ENCODE measurements at regions not wholly inside any gene's neighbourhood (a gene's known extent, or its start where the extent isn't known, plus 50 kb on each side); places are given as distances from the start of the nearest gene placed in this dataset.

DNA sequence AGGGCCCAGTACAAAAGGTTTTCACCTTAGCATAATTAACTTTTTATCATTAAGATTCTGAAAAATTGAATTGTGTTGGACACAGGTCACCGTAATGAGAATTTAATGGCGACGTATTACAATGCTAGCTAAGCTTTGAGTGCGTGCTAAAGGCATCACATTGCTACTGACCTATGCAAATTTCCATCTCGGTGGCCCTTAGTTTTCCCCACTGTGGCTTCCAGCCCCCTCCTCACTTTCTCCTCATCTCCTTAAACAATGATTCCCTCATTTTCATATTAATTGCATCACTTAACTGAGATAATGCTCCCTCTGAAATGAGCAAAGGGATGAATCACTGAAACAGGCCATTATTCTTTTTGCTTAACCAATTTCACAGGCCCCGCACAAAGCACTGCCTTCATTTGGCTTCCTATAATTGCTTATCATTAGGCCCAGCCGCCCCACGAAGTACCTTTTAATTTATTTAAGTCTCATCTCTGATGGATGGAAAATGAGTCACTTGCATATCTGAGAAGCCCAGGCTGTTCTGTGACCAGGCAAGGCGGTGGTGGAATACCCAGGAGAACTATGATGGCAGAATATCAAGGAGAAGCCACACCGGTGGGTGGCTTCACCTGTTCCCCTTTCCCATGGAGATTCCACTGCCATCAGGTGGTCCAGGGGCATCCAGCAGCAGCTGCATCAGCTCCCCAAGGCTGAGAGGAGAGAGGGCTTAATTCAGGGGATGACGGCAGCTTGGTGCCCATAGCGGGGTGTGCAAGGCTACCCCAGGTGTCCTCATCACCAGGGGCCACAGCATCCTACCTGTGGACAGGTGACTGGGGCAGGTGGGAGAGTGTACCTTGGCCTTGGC lies 223.8 kb upstream of the BOD1L1 start:
- no peak for DNase-seq (ENCODE audit: low read depth)

DNA sequence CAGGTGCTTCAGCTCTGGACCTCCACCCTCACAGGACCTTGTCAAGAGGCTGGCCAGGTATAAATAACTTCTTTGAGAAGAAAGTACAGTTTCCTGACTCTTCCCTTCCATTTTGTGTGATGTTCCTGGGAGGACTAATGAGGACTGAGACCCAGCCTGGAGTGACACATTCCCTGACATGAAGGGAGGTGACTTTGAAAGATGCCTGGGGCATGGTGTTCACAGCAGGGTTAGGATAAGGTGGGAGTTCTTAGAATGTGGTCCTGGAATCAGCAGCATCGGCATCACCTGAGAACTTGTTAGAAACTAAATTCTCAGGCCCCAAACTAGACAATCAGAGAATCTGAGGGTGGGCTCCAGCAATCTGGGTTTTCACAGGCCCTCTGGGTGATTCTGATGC lies 224.9 kb upstream of the BOD1L1 start:
- no peak for DNase-seq (ENCODE audit: low read depth)

DNA sequence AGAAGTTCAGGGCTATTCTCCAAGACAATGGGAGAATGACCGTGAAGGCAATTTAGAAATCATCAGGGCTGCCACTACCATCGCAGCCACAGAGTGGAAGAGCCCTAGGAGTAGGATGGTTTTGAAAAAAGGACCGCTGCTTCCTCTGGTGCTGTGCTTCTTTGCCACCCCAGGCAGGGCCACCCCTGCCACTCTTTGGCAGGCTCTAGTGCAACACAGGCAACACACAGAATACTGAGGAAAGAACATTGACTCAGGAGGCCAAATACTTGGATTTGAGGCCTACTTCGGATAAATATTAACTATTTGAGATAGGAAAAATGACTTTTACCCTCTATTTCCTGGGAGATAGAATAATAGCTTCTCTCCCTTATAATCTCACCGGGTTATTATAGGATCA lies 228.9 kb upstream of the BOD1L1 start:
- DNase-seq (ENCODE audit: low read depth), result no peak

DNA sequence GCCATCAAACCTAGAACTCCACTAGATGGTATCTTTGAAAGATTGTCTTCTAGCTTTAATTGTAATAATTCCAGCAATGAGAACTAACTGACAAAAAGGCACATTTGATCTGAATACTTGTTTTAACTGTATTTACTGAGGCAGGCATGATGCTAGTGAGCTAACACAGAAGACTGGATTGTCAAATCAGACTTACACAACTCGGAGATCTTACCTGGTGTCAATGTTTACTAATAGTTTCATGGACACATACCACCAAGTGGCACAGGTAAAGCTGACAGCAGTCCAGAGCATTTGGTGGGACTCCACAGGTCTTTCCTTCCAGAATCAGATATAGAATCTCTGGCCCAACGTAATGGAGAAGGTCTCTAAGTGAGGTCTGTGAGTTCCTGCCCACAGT lies 229.9 kb upstream of the BOD1L1 start:
- no peak for DNase-seq (ENCODE audit: low read depth)

DNA sequence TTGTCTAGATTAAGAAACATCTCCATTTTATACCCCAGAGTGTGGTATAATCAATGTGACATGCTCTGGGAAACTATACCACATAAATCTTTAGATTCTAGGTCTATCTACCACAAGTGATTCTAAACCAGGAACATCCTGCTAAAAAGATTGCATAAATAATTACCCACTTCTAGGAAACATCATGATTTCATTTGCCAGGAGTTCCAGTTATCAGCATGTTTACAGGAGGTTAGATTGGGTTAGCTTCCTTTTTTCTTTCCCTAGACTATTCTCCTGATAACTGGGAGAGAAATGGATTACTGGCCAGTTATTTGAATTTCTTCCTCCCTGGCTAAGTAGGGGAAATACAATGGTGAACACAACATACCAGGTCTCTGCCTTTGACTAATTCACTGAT lies 230.3 kb upstream of the BOD1L1 start:
- no peak for DNase-seq (ENCODE audit: low read depth)

DNA sequence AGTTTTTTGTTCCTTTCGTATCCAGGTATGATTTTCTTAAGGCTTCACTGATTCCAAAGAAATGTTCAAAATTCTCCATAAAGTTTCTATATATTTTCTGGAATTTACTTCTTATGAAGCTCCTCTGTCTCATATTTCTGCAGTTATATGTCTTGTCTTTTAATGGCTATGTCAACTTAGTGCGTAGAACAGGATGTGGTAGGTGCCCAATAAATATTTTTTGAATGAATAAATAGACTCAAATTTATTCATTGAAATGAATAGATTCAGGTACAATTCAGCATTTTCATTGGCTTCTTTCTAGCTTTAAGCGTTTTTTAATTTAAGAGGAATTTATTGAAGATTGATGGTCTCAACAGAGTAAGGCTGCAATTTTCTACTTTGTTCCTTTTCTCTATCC lies 231.9 kb upstream of the BOD1L1 start:
- no peak for DNase-seq (ENCODE audit: low read depth)

DNA sequence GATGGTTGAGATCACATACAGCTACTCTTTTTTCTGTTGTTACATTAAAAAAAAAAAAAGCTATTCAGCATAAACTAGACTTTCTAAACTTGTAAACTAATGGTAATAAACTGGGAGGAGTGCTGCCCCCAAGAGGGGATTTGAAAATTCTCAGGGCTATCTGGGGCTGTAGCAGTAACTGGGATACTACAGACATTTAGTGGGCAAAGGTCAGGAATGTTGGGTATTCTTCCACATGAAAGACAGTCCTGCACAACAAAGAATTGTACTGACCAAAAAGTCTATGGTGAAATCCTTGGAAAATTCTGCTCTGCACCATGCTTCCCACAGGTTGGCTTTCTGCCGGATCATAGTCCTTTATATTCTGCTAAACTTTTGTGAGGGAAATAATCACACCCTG lies 232.6 kb upstream of the BOD1L1 start:
- DNase-seq (ENCODE audit: low read depth), result no peak

DNA sequence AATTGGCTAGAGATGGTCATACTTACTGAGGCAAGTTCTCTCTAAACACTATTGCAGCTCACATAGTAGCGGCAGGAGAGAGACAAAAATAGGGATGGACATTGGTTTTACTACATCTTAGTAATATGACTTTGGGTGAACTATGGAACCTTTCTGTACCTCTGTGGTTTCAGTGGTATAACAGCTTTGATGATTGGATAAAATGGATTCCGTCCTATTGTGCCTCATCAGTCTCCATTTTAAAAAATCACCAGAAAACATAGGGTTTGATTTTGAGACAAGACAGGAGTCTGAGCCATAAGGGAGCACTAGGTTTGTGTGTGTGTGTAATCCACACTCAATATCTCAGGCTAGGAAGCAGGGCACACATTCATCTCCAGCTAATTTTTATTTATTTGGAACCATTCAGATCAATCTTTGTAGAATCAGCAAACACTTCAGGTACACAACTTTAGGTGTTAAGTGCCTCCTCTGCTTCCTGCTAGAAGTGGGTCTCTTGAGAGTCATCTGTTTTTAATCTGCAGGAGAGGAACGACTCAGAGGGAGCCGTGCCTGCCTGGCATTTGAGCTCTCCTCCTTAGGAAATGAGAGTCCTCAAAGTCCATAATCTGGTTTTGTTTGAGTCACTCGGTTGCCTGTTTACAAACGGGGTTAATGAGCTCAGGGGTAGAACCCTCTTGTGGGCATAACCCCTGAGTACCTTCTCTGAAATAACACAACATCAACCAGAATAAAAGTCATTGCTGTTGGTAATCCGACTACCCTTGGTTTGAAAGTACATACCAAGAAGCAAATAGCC lies 238.5 kb upstream of the BOD1L1 start:
- no peak for DNase-seq (ENCODE audit: low read depth)

DNA sequence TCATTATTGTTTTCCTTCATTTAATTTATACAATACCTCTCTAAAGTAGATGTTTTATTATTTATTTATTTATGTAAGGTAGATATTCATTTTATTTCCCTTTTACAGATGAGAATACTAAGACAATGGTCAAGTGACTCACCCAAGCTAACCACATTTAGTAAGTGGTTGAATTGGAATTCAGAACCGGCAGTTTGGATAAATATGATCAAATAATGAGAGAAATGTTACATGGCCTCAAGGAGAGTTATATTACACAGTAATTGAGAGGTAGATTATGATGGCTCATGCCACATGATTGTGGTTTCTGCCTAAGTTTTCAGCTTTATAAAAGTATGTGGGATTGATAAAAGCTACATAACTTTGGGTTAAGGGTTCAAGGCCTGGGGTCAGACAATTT lies 239.4 kb upstream of the BOD1L1 start:
- DNase-seq (ENCODE audit: low read depth), result no peak

DNA sequence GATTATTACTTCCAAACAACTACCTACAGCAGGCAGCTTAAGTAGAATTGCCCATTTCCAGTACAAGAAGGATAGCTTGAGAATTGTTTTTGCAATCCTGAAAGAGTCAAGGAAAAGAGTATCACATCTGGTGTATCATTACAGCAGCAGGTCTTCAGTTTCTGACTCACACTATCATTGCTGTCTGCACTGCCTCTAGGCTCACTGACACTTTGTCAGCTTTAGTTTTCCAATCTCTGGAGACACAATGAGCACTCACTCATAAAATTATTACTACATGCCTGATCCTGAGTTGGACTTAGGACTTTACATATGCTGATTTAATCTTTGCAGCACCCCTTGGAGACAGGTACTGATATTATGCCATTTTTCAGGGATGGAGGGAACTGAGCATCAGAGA lies 244.6 kb upstream of the BOD1L1 start:
- DNase-seq (ENCODE audit: low read depth), result no peak

DNA sequence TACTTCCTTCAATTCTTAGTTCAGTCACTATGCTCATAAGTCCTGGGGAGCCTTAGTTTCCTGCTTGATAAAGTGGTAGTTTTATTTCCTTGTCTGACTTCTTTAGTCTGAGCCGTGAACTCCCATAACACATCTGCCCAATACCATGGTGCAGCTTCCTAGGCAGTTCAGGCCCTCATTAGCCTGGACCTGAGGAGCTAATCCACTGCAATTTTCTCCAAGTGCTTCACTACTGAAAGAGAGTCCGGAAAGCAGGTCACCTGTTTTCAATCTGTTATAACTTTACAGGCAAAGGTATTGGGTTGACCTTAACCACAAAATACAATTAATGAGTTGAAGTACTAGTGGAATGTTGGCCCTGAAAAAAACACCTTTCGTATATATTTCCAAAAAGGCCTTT lies 245.4 kb upstream of the BOD1L1 start:
- no peak for DNase-seq (ENCODE audit: low read depth)

DNA sequence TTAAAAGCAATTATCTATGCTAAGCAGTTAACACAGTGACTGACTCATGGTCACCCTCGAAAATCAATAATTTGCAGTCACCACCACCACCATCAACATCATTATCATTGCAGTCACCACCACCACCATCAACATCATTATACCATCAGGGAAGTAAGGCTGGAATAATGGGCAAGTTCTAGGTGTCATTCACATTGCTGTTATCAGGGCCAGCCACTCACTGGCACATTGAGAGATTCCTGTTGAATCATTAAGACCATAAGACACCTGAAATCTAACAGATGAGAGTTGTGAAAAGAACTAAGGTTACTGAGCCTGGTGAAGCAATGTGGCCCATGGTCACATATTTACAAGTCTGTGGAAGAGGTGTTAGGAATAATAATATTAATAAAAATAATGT lies 247.7 kb upstream of the BOD1L1 start:
- no peak for DNase-seq (ENCODE audit: low read depth)

DNA sequence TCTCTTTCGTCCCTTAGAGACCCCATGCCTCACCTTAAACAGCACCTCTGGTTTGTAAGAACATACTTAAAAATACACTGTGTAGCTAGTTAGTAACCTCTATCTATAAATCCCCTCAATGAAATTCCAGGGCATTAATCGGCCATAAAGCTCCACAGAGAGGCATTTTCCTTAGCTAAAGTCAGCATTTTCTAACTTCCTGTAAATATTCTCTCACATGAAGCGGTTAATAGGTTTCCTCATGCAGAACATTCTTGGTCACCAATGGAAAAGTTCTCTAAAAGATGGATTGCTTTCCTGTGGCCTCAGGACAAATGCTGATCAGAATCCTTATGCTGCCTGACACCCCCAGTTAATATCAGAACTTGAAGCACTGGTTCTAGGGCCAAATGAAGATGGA lies 248.6 kb upstream of the BOD1L1 start:
- DNase-seq (ENCODE audit: low read depth), result no peak

DNA sequence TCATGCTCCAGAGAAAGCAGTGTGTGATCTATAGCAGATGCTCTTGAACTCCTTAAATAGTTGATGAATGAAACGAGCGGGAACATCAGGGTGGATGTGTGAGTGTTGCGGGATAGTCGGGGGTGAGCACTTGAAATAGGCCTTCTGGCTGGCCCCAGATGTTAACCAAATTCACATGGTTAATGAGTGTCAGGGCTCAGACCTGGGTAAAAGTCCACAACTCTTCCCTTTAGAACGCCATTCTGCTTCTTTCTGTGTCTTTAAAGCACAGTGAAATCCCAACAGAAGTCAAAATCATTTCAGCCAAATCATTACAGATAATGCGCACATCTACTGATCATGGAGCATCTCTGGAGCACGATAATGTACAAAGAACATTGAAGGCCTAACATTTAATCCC lies 249.4 kb upstream of the BOD1L1 start:
- DNase-seq (ENCODE audit: low read depth), result no peak

DNA sequence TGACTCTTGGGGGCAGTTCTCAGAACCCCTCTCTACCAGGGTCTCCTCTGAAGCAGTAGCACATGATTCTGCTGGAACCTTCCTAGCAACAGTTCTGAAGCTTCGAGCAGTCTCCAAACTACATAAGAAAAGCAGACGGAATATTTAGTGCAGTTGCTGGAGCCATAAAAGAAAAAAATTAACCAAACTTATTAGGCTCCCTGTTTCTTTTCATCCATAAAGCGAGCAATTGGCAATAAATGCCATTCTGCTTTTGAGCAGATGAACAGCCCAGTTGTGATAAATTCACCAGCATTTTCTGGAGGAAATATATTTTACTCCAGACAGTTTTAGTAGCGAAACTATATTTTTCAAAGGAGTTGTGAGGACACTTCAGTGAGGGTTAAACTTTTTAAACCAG lies 250.1 kb upstream of the BOD1L1 start:
- DNase-seq (ENCODE audit: low read depth), result no peak

DNA sequence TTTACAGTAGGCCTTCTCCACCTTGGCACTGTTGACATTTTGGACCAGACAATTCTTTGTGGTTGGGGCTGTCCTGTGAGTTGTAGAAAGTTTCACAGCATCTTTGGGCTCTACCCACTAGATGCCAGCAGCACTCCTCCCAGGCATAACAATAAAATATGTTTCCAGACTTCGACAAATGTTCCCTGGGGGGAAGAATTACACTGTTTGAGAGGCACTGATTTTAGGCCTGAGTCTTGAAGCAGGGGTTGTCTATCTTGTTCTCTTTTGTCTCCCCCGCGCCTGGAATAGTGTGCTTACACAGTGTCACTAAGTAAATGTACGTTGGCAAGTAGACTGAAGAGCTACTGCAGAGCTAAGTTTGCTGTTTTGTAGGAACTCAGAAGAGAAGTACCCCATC lies 254.4 kb upstream of the BOD1L1 start:
- DNase-seq (ENCODE audit: low read depth), result no peak

DNA sequence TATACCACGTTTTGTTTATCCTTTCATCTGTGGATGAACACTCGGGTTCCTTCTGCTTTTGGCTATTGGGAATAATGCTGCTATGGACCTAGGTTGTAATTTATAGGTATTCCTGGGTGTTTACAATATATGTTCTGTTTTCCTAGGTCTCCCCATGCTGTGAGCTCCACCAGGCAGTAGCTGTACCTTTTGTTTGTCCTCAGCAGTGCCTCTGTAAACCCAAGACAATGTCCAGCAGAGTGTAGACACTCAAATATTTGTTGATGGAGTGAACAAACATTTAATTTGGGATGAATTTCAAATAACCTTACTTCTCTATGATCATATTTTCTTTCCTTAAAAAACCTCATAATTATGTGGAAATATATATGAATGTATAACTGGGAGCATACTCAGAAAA lies 259.5 kb upstream of the BOD1L1 start:
- no peak for DNase-seq (ENCODE audit: low read depth)

DNA sequence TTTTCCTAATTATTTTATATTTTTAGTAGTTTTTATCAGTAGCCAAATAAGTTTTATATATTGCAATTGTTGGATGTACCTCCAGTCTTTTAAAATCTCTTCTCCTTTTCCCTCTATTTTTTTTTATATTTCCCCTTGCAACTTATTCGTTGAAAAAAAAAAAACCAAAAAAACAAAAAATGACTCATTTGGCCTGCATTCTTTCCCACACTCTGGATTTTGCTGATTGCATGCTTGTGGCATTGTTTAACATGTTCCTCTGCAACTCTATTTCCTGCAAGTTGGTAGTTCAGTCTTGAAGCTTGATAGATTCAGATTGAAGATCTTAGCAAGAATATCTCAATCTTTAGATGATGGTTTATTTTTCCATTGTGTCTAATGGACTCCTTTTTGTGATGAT lies 260.6 kb upstream of the BOD1L1 start:
- no peak for DNase-seq (ENCODE audit: low read depth)

DNA sequence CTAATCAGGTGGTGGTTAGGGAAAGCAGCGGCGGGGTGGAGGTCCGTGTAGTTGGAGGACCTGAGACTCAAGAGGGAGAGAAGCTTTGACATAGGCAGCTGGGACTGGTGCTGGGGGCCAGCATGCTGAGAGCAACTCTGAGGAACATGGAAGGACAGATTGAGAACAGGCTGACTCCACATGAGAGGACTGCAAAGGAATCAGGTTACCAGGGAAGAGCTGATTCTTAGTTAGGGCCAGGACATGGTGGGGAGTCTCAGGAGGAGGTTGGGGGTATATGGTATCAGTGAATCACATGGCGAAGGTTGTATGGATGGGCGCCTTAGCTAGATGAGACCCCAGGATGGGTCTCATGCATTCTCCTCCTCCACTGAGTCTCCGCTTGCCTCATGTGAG lies 264.0 kb upstream of the BOD1L1 start:
- DNase-seq (ENCODE audit: low read depth), result no peak

DNA sequence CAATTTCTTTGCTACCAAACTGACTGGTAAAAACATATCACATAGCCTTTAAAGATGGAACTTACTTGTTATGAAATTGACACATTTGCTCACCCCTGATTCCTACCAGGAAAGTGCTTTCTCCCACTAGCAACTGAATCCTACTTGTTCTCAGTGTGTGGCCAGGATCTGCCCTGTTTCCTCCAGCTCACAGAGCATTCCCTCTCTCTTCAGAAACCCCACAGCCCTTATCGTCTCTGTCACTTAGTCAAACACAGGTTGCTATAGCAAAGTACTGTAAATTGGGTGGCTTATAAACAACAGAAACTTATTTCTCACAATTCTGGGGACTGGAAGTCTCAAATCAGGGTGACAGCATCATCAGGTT lies 265.2 kb upstream of the BOD1L1 start:
- no peak for DNase-seq (ENCODE audit: low read depth)

DNA sequence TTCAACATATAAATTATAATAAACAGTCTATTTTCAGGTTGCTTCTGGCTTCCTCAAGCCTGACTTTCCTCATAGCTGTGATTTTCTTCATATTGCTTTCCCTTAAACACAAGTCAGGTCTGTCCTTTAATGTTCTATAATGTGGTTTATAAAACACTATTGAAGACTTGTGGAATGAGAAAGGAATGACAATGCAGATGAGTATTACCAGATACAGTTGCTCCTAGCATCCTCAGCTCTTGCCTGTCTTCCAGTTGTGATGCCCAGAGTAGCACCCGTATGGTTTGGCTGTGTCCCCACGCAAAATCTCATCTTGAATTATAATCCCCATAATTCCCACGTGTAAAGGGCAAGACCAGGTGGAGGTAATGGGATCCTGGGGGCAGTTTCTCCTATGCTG lies 265.7 kb upstream of the BOD1L1 start:
- no peak for DNase-seq (ENCODE audit: low read depth)

DNA sequence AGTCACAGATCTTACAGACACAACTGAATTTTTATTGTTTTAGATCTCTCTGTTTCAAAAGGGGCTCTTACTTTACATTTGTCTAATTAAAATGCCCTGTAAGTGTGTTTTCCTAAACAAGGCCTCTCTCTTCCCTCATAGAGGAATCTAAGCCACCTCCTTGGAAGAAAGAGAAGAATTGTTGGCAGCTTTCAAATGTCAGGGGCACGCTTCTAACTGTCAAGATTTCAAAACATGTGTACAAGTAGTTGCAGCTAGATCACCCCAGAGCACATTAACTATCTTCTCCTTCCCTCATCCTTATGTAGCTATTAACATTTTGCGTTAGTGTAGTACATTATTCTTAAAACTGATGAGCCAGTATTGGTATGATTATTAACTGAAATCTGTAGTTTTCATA lies 266.5 kb upstream of the BOD1L1 start:
- DNase-seq (ENCODE audit: low read depth), result no peak

DNA sequence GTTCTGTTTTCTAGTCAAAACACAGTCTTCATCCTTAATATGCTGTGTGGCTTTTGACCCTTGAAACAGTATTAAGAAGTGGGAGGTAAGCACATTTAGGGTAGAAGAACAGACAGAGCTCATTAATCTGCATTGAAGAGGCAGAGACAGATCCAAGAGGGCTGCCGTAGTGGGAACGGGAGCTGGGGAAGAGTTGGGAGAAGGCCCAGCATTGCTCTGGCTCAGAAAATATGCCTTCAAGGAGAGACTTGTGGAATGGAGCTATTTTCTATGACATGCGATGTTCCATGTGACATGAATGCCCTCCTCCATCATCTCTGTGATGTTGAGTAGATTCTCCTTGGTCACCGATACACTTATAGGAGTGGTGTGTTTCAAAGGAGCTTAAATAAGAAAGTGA lies 273.3 kb upstream of the BOD1L1 start:
- DNase-seq (ENCODE audit: low read depth), result no peak

DNA sequence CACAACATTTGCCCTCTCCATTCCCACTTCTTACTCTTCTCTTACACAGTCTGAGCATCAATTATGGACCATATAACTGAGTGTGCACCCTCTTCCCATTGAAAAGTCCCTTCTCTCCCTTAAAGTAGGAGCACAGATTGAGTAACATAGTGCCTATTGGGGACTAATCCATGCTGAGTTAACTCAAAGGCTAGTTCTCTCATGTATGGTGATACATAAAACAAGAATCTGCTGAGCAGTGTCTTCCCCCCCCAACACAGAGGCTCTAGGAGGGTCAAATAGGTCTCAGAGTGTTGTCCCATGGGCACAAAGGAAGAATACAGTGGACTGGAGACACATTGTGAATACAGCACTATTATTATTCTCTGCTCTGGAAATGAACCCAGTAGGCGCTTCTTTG lies 274.6 kb upstream of the BOD1L1 start:
- DNase-seq (ENCODE audit: low read depth), result no peak

Measured in activated T-cell treated with anti-CD3 and anti-CD28 coated beads for 1 hour (primary cell).